K562 (cell line): ENCODE measurements at regions not wholly inside any gene's neighbourhood (a gene's known extent, or its start where the extent isn't known, plus 50 kb on each side); places are given as distances from the start of the nearest gene placed in this dataset.
A peak's percentile ranks its signal among the peaks of the same experiment; 100 is the strongest.
"Not testable (repeated sequence)": the region's sequence is repeated elsewhere in the genome, so short reads cannot be mapped to it uniquely, and the experiment has no call there.

ENCODE experiments used
- ATAC-seq: fragments of 200-7000 bp; cut with Tn5 transposase; 3 replicates; pipeline ENCODE4 v1.9.1; 2020; ENCODE audit warnings: moderate library complexity
- BruUV-seq: library from RNA; stranded (reverse); fragments of 400-500 nt; replicated peaks from 2 replicates; lab custom pipeline; 2021; lab: Mats Ljungman, UMichigan
- CTCF ChIA-PET: fragments of 300-600 bp; formaldehyde crosslinking; extraction: SDS; loops from one replicate; lab custom pipeline; 2021; ENCODE audit warnings: low intra/inter-chr PET ratio; lab: Yijun Ruan, JAX
- POLR2A ChIA-PET: fragments of 300-600, 350-650 bp; sonication (Branson Sonifier 250); formaldehyde crosslinking; extraction: SDS; loops from one replicate; lab custom pipeline; 2021; ENCODE audit warnings: antibody characterized with exemption, inconsistent platforms; lab: Yijun Ruan, JAX
- DNase-seq, 4 experiments: peaks; one replicate each; pipeline versions ENCODE4 v3.0.0 to v3.0.0-alpha.2; 2011 to 2018; ENCODE audit warnings: low spot score in 3 of 4, mixed read lengths in 3 of 4; ENCODE audit errors: extremely low read depth in 1 of 4
- FAIRE-seq: peaks from 2 replicates; lab custom pipeline; 2011; peaks lifted over from hg19 to GRCh38; lab: Jason Lieb, UNC
- H2AFZ ChIP-seq: 2 replicates; pipeline ENCODE4 v1.6.0; 2011; ENCODE audit warnings: low read depth, low read length, control low read depth, inconsistent platforms
- H3K27ac ChIP-seq: fragments of 200-600 bp; 3 replicates; pipeline ENCODE4 v1.8.0; 2011; ENCODE audit warnings: low read depth, mild to moderate bottlenecking, control low read depth, inconsistent platforms, low read length, moderate library complexity, mixed read lengths; ENCODE audit errors: extremely low read depth
- H3K27me3 ChIP-seq, 2 experiments: fragments of 300-600 bp in 1 of 2; 2 replicates in 1 of 2; 3 replicates in 1 of 2; pipeline versions ENCODE4 v1.6.0 to v1.8.0; 2011; ENCODE audit warnings: inconsistent platforms in 2 of 2, low read length in 2 of 2, mild to moderate bottlenecking in 1 of 2, mixed read lengths in 1 of 2, moderate library complexity in 1 of 2; ENCODE audit not compliant: control insufficient read depth in 2 of 2, insufficient read depth in 2 of 2
- H3K36me3 ChIP-seq: fragments of 300-600 bp; 3 replicates; pipeline ENCODE4 v1.8.0; 2011; ENCODE audit warnings: mild to moderate bottlenecking, low read length, inconsistent platforms; ENCODE audit not compliant: control insufficient read depth, insufficient read depth
- H3K4me1 ChIP-seq, 2 experiments: fragments of 200-600 bp in 1 of 2; replicated peaks in 1 of 2; 2 replicates in 1 of 2; 3 replicates in 1 of 2; pipeline versions ENCODE4 v1.5.1 to v1.8.0; 2011; ENCODE audit warnings: inconsistent platforms in 2 of 2, low read length in 2 of 2, mild to moderate bottlenecking in 1 of 2, mixed read lengths in 1 of 2, moderate library complexity in 1 of 2; ENCODE audit not compliant: control insufficient read depth in 2 of 2, insufficient read depth in 2 of 2
- H3K4me2 ChIP-seq: 2 replicates; pipeline ENCODE4 v1.6.1; 2011; ENCODE audit warnings: low read length, control low read depth, inconsistent platforms, mixed read lengths; ENCODE audit not compliant: insufficient read depth
- H3K4me3 ChIP-seq: fragments of 200-600 bp; sonication (generic), shearing (Covaris generic); 2 replicates; pipeline ENCODE4 v1.5.1; 2016; ENCODE audit warnings: control low read depth, inconsistent platforms
- H3K79me2 ChIP-seq: fragments of 200-600 bp; 3 replicates; pipeline ENCODE4 v1.8.0; 2011; ENCODE audit warnings: low read length, inconsistent platforms; ENCODE audit not compliant: control insufficient read depth, insufficient read depth
- H3K9ac ChIP-seq, 2 experiments: 2 replicates each; pipeline versions ENCODE4 v1.6.0 to v1.6.1; 2011; ENCODE audit warnings: low read depth in 2 of 2, low read length in 2 of 2, control low read depth in 1 of 2, inconsistent platforms in 1 of 2, mild to moderate bottlenecking in 1 of 2, mixed read lengths in 1 of 2; ENCODE audit not compliant: insufficient read depth in 1 of 2
- H3K9me1 ChIP-seq: one replicate; pipeline ENCODE4 v1.6.0; 2011; ENCODE audit warnings: inconsistent platforms, mild to moderate bottlenecking, low read length, moderate library complexity; ENCODE audit not compliant: control insufficient read depth, insufficient read depth
- H3K9me3 ChIP-seq: replicated peaks from 2 replicates; pipeline ENCODE4 v1.5.1; 2011; ENCODE audit warnings: low read depth, low read length, inconsistent platforms; ENCODE audit not compliant: control insufficient read depth, insufficient read depth
- H4K20me1 ChIP-seq: replicated peaks from 2 replicates; pipeline ENCODE4 v1.6.1; 2011; ENCODE audit warnings: low read length, inconsistent platforms, mixed read lengths; ENCODE audit not compliant: control insufficient read depth, insufficient read depth
- MEF2D ChIP-seq: conservative IDR thresholded peaks from 2 replicates; pipeline ENCODE4 v1.6.1; 2016; ENCODE audit warnings: low read depth, missing genetic modification characterization, missing compliant biosample characterization
- NFE2 ChIP-seq: IDR thresholded peaks from 2 replicates; pipeline ENCODE4 v1.6.1; 2014; ENCODE audit warnings: antibody characterized with exemption, low read depth
- SOX6 ChIP-seq: fragments of 450-650 bp; IDR thresholded peaks from 2 replicates; pipeline ENCODE4 v1.6.1; 2014; ENCODE audit warnings: mild to moderate bottlenecking
- WGBS: fragments of 100-300 bp; shearing (Covaris generic); methylation state at CpG from one replicate; pipeline ENCODE4 v1.1.6; 2016; ENCODE audit warnings: low coverage, mixed read lengths; ENCODE audit not compliant: insufficient coverage; ENCODE audit errors: missing lambda C conversion rate; 5-methylcytosine and 5-hydroxymethylcytosine counted together
- in situ Hi-C: fragments of 300-500 bp; cut with MboI; formaldehyde crosslinking; loops from 4 replicates; pipeline ENCODE4 v1.15.0; 2018; ENCODE audit warnings: inconsistent platforms, mixed read lengths
- intact Hi-C: fragments of 100-400 bp; cut with micrococcal nuclease; formaldehyde crosslinking; loops from 2 replicates; pipeline ENCODE4 v1.14.2; 2022
- TF ChIP-seq, protein P1 (sequence below), 2 experiments: fragments of 150-350 bp in 1 of 2; IDR thresholded peaks; 2 replicates each; pipeline ENCODE4 v1.6.1; 2012 to 2016; ENCODE audit warnings: low read depth in 2 of 2, low read length in 2 of 2, mild to moderate bottlenecking in 1 of 2, moderate library complexity in 1 of 2

- ATAC-seq, H3K36me3 ChIP-seq, H3K4me2 ChIP-seq, H3K27me3 ChIP-seq, FAIRE-seq, H4K20me1 ChIP-seq, DNase-seq, H3K9me1 ChIP-seq, H2AFZ ChIP-seq: not testable (repeated sequence)
- peaks cover 5 to 14% of the 10 kb centered on the region in 2 experiments; a peak in 3 of 5 replicates for H3K4me1 ChIP-seq
- TF ChIP-seq MEF2D (tag) (peak; percentile 90), SOX6 (peak; percentile 79; the same call in 1 of the 2 replicates)
- TF ChIP-seq, all 486 proteins: peak for 2; not testable (repeated sequence) for 484
- POLR2A ChIA-PET, H3K9me3 ChIP-seq, H3K4me3 ChIP-seq, H3K9ac ChIP-seq, intact Hi-C loops, CTCF ChIA-PET, H3K27ac ChIP-seq, H3K79me2 ChIP-seq, in situ Hi-C loops, BruUV-seq: not testable (repeated sequence)
Measured at GRCh38 chr1:121582898-121583297, 398.1 kb downstream of the SRGAP2C start.

GRCh38 chr1:121586369-121587229, 401.8 kb downstream of the SRGAP2C start:
- Histone ChIP-seq H3K9me3 (no peaks in the 10 kb centered on the region), H3K36me3 (no peaks in the 10 kb centered on the region), H4K20me1 (no peaks in the 10 kb centered on the region), H3K27ac (peak overlapping the region; percentile 58; the same call in 2 of the 3 replicates), H3K9ac (no peak overlapping the region; a peak in 1 of 4 replicates), H3K4me3 (no peak overlapping the region), H3K9me1 (no peaks in the 10 kb centered on the region), H2AFZ (peak overlapping the region; percentile 92), H3K4me1 (peaks cover 5 to 14% of the 10 kb centered on the region in 2 experiments; a peak in 3 of 5 replicates), H3K79me2 (no peaks in the 10 kb centered on the region), H3K27me3 (no peaks in the 10 kb centered on the region), H3K4me2 (peak overlapping the region; percentile 31; the same call in 1 of the 2 replicates)
- 12% methylated on average over 15 of the region's 15 CpGs for WGBS
- POLR2A ChIA-PET: no interaction called here
- intact Hi-C loops: no loop called here
- CTCF ChIA-PET: no interaction called here
- no TSS peak for BruUV-seq
- FAIRE-seq: no peak
- peak in 1 of 4 experiments; percentile 28 for DNase-seq
- in situ Hi-C loops: no loop called here
- ATAC-seq: peak; percentile 91
- TF ChIP-seq, protein P1, sequence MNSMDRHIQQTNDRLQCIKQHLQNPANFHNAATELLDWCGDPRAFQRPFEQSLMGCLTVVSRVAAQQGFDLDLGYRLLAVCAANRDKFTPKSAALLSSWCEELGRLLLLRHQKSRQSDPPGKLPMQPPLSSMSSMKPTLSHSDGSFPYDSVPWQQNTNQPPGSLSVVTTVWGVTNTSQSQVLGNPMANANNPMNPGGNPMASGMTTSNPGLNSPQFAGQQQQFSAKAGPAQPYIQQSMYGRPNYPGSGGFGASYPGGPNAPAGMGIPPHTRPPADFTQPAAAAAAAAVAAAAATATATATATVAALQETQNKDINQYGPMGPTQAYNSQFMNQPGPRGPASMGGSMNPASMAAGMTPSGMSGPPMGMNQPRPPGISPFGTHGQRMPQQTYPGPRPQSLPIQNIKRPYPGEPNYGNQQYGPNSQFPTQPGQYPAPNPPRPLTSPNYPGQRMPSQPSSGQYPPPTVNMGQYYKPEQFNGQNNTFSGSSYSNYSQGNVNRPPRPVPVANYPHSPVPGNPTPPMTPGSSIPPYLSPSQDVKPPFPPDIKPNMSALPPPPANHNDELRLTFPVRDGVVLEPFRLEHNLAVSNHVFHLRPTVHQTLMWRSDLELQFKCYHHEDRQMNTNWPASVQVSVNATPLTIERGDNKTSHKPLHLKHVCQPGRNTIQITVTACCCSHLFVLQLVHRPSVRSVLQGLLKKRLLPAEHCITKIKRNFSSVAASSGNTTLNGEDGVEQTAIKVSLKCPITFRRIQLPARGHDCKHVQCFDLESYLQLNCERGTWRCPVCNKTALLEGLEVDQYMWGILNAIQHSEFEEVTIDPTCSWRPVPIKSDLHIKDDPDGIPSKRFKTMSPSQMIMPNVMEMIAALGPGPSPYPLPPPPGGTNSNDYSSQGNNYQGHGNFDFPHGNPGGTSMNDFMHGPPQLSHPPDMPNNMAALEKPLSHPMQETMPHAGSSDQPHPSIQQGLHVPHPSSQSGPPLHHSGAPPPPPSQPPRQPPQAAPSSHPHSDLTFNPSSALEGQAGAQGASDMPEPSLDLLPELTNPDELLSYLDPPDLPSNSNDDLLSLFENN (IDR thresholded peaks at IDR 0.05; ENCODE audit: low read depth in 2 of 2, low read length in 2 of 2): no peak
- TF ChIP-seq NFE2: peak; percentile 67
